ENCODE measurements at regions not wholly inside any gene's neighbourhood (a gene's known extent, or its start where the extent isn't known, plus 50 kb on each side); places are given as distances from the start of the nearest gene placed in this dataset.
"Not testable (repeated sequence)": the region's sequence is repeated elsewhere in the genome, so short reads cannot be mapped to it uniquely, and the experiment has no call there.

GRCh38 chr5:158582669-158583068, 517.0 kb downstream of the EBF1 start:
- TF ChIP-seq CTCF, POLR2A (IDR thresholded peaks at IDR 0.05): not testable (repeated sequence)

All from adrenal gland (tissue), 5 donors.